CD4-positive, alpha-beta T cell treated with Interferon alpha-2 for 1 hour (primary cell): ENCODE measurements at regions not wholly inside any gene's neighbourhood (a gene's known extent, or its start where the extent isn't known, plus 50 kb on each side); places are given as distances from the start of the nearest gene placed in this dataset.
A peak's percentile ranks its signal among the peaks of the same experiment; 100 is the strongest.

Source experiments
- DNase-seq, 2 donors: peaks; one replicate each; pipeline ENCODE4 v3.0.0-alpha.2; 2020 to 2022

DNA sequence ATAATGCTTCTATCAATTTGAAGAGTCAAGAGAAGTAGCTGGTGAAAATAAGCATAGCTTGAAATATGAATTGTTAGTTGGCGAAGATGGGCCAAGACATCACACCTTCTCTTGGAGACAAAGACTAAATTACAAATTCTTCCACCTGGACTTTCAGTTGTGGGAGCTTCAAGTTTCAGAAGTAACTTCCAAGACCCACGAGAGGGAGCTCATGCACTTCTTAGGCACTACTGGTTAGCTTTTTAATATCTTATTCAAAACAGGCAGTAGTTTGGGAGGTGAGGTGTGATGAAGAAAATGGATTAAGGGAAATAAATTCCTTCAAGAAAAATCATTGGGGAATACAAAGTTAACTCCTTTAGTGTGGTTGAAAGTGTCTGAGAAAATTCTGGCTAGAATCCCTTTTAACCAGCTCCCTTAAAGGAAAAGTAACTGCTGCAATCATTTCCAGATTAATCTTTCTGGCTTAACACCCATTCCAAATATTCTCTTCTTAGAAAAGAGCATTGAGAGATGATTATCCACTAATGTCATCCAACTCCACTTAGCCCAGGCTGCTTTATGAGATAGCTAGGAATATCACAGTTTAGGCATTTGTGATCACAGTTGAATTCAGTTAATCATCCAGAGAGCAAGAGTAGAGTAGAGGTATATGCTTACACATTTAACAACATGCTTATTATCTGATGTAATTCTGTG is 139.5 kb upstream of the DMRTA1 start:
- DNase-seq, result peak in 1 of 2 donors; percentile 14

- no peak for DNase-seq
These were observed 138.4 kb upstream of the DMRTA1 start for GRCh38 chr9:22308177-22308576.

- no peak for DNase-seq
These were observed 130.0 kb upstream of the DMRTA1 start for GRCh38 chr9:22316645-22317044.

DNA sequence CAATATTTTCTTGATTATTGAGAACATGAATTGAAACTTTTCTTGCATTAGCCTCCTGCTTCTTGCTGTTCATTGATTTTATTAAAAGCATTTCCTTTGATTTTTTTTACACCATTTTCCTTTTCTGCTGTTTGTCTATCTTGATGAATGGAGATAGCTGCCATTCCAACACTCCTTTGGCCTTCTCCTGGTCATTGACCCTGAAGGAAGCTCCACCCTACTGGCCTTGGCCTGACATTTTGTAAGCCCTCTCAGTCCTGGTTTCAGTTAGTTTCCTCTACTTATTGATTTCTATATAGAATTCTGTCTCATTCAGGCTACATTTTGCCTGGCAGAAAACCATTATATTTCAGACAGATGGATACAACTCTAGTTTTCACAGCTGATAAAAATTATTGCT is 115.1 kb upstream of the DMRTA1 start:
- no peak for DNase-seq

DNA sequence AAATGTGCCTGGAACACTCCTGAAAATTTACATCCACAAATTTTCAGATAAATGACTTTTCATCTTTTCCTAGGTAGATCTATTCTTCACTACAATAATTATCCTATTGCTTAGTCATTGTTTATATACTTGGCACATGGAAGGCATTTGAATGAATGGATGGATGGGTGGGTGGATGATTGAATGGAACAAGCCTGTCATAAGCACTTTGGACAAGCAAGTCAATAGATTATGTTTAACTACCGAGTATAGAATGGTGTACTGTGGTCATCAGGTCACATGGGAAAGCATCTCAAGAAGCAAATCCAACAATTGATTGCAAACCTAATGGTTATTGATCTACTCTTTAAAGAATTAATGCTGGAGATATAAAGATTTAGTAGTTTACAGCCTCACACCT is 114.4 kb upstream of the DMRTA1 start:
- DNase-seq, result no peak

- no peak for DNase-seq
These were observed 109.4 kb upstream of the DMRTA1 start for GRCh38 chr9:22337261-22337660.

GRCh38 chr9:22342491-22343217 is 104.0 kb upstream of the DMRTA1 start:
- DNase-seq, result no peak

DNA sequence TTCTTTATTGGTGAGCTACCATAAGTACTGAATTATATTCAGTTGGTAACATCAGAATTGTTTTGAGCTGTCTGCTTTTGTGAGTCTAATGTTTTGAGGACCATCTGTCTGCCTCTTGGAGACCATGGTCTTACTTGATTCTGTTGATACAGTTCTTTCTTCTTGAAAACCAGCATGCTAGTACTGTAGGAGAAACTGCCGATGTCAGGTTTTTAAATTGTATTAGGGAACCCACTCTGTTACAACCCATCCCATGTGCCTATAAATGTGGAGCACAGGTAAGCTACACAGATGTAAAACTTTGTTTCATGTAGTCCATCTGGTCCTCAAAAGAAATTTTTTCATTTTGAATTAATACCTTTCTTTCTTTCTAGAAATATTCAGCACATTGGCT is 103.4 kb upstream of the DMRTA1 start:
- no peak for DNase-seq

DNA sequence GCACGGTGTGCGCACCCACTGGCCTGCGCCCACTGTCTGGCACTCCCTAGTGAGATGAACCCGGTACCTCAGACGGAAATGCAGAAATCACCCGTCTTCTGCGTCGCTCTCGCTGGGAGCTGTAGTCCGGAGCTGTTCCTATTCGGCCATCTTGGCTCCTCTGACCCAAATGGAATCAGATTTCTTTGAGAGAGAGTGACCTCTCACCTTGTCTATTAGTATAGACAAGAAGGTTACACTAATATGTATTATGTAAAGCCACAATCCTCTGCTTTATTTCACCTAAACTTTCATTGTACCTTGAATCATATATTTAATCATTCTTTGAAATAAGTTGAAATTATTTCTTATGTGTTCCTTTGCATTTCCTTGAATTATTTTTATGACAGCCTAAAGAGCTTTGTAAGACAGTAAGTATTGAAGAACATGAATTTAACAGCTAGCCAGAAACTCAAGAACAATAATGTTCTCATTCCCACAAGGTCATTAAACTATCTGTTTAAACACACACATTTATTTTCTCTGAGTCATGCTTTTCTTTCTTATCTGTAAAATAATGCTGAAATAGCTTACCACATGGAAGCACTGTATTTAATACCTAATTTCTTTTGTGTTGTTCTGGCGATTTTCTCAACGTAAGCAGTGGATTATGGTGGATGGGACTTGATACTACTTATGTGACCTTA is 91.8 kb upstream of the DMRTA1 start:
- DNase-seq, result no peak

- DNase-seq, result no peak
These were observed 89.6 kb upstream of the DMRTA1 start for GRCh38 chr9:22356985-22357384.

- DNase-seq, result no peak
These were observed 83.2 kb upstream of the DMRTA1 start for GRCh38 chr9:22363421-22363887.

DNA sequence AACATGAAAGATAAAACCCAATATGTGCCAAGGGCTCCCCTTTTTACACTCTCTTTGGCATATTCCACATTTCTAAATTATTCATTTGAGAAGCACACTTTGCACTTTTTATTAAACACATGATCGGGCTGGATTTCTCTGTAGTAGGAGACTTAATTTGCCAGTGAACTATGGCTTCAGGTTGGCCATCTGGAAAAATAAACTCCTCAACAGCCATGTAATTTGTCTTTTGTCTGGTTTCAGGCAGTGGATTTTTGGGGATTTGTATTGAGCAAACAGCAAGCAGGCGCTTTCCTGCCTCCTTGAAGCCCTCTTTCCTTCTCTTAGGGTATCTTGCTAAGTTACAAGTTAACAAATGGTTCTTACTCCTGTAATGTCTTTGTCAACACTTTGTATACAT is 73.0 kb upstream of the DMRTA1 start:
- no peak for DNase-seq

- no peak for DNase-seq
These were observed 72.6 kb upstream of the DMRTA1 start for GRCh38 chr9:22374051-22374450.

DNA sequence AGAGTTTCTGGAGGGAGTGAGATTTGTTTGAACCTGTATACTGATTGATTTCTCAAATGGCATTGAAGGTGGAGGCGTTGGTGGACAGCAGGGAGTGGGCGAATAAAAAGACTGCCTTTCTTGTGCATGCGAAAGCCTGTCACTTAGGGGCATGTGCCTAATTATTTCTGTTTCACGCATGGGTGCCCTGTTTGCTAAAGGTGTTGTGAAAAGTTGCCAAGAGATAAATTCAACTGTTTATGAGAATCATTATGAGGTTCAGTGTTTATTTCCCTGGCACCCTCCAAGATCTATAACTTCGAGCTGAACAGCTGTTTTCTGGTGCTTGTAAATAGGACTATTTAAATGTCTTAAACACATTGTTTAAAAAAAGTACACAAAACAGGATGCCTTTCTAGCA is 67.4 kb upstream of the DMRTA1 start:
- DNase-seq, result no peak

GRCh38 chr9:22381170-22381569 is 65.5 kb upstream of the DMRTA1 start:
- DNase-seq, result no peak

- no peak for DNase-seq
These were observed 64.3 kb upstream of the DMRTA1 start for GRCh38 chr9:22382331-22382730.

GRCh38 chr9:22383718-22384117 is 62.9 kb upstream of the DMRTA1 start:
- no peak for DNase-seq

DNA sequence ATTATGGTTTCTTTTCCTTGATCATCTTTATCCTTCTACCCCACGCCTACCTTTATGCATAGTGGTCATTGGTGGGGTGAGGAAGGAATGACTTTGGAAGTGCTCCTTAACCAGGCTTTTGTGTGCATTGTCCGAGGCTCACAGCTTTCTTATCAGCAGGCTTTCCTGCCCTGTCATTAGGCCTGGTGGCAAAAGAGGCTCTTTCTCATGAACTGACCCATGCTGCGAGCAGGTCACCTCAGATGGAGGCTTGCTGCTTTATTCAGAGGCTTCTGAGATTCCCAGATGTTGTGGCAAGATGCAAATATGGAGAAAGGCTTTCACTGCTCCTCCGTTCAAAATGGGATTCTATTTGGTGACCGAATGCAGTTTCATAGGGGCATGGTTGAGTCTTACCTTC is 57.4 kb upstream of the DMRTA1 start:
- DNase-seq, result no peak

DNA sequence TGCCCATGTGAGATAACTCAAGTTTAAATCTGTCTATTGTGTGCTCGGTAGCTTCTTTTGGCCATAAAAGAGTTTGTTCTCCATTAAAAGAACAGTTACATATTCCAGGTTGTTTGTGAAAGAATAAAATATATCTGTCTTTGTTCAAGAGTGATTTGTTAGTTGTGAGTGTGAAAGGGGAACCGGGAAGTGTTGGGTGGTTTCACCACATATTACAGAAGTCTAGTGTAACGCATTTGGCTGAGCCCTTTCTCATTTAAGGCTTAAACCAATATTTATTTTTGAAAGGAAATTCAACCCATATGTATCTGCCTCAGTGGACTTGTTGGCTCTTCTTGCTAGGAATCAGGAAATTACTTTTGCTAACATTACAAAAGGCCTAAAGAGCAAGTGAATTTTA is 54.1 kb upstream of the DMRTA1 start:
- no peak for DNase-seq

DNA sequence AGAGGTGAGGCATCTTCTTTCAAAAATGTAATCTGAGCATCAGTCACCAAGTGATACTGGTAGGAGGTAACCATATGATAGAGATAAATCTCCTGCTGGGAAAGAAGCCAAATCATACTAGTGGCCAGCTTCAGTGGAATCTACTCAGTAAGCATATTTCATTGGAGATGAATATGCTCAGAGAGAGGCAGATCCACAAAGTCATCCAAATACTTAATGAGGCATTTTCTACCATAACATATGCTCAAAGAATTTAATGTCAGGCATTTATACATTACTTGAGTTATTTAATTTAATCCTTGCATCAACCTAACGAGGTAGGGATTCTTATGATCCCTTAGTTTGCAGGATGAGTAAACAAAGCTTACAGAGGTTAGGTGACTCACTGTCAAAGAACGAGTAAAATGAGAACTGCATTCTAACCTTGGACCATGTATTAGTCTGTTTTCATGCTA is 50.9 kb upstream of the DMRTA1 start:
- no peak for DNase-seq
